ENCODE measurements at regions not wholly inside any gene's neighbourhood (a gene's known extent, or its start where the extent isn't known, plus 50 kb on each side); places are given as distances from the start of the nearest gene placed in this dataset.

DNA sequence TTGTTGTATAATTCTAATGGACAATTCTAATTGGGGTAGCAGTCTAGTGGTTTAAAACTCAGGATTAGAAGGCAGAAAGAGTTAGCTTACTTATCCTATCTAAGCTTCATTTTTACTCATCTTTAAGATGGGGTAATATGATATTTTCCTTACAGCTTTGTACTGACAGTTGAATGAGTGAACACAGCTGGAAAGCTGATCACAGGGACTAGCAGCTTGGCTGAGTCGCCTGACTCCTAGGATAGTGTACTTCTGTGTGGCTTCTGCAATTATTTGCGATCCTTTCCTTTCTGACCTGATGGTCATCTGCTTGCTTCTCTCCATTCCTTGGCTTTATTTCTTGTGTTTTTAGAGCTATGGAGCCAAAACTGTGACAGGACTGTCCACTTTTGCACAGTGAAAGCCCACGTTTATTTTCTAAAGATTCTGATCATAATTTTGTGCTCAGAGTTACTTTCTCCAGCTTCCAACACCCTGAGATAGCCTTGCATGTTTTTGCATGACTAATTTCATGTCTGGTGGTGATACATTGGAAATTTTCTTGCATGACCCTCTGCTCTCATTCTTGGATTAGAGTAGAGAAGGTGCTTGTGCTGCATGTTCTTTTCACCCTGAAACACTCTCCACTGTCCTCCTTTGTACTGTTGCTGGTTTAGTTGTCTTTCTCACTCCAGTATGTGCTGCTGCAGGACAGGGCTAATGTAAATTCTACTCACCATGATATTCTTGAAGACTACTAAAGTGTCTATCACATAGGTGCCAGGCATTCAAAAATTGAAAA, 377.0 kb upstream of the ATP2B1 start (continued):
- TF ChIP-seq, protein P1, sequence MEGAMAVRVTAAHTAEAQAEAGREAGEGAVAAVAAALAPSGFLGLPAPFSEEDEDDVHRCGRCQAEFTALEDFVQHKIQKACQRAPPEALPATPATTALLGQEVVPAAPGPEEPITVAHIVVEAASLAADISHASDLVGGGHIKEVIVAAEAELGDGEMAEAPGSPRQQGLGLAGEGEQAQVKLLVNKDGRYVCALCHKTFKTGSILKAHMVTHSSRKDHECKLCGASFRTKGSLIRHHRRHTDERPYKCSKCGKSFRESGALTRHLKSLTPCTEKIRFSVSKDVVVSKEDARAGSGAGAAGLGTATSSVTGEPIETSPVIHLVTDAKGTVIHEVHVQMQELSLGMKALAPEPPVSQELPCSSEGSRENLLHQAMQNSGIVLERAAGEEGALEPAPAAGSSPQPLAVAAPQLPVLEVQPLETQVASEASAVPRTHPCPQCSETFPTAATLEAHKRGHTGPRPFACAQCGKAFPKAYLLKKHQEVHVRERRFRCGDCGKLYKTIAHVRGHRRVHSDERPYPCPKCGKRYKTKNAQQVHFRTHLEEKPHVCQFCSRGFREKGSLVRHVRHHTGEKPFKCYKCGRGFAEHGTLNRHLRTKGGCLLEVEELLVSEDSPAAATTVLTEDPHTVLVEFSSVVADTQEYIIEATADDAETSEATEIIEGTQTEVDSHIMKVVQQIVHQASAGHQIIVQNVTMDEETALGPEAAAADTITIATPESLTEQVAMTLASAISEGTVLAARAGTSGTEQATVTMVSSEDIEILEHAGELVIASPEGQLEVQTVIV (IDR thresholded peaks at IDR 0.05; ENCODE audit: borderline replicate concordance, partially characterized antibody) = no peak
- TF ChIP-seq, protein P2, sequence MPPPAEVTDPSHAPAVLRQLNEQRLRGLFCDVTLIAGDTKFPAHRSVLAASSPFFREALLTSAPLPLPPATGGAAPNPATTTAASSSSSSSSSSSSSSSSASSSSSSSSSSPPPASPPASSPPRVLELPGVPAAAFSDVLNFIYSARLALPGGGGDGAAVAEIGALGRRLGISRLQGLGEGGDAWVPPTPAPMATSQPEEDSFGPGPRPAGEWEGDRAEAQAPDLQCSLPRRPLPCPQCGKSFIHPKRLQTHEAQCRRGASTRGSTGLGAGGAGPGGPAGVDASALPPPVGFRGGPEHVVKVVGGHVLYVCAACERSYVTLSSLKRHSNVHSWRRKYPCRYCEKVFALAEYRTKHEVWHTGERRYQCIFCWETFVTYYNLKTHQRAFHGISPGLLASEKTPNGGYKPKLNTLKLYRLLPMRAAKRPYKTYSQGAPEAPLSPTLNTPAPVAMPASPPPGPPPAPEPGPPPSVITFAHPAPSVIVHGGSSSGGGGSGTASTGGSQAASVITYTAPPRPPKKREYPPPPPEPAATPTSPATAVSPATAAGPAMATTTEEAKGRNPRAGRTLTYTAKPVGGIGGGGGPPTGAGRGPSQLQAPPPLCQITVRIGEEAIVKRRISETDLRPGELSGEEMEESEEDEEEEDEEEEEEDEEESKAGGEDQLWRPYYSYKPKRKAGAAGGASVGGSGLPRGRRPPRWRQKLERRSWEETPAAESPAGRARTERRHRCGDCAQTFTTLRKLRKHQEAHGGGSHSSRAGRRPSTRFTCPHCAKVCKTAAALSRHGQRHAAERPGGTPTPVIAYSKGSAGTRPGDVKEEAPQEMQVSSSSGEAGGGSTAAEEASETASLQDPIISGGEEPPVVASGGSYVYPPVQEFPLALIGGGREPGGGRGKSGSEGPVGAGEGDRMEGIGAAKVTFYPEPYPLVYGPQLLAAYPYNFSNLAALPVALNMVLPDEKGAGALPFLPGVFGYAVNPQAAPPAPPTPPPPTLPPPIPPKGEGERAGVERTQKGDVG (CRISPR knock-in tag; IDR thresholded peaks at IDR 0.05) = no peak

DNA sequence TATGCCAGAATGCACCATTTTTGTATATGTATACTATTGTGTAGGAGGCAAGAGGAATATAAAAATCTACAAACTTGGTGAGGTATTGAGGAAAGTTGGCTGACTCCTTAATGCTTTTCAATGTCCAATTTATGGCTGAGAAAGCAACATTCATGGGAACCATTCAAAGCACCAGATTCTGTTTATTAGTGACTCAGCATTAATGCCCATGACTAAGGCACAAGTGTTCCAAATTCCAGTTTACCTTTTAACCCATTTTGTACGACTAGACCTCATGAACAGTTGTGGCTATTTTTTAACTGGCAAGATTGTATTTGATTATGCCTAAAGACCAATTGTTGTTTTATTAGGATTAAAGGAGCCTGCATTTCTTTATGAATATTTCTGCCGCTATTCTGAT, 375.4 kb upstream of the ATP2B1 start:
- ChIA-PET SMC1A (ENCODE audit: uncharacterized antibody, unreplicated experiment) (no interaction called here), CTCF (no interaction called here), POLR2A (interaction anchor here (0.7 kb wide), 1 partner anchor 515 kb away, joined by 8 read pairs; no protein-coding TSS in a partner anchor), RAD21 (ENCODE audit: unreplicated experiment) (no interaction called here)
- Histone ChIP-seq H3K79me2 (ENCODE audit: control insufficient read depth, insufficient read depth, low read length) (no peaks in the 10 kb centered on the region), H3K36me3 (ENCODE audit: control insufficient read depth in 2 of 2, insufficient read depth in 2 of 2, low read length in 1 of 2) (no peaks in the 10 kb centered on the region), H3K9me3 (replicated peaks; ENCODE audit: control insufficient read depth, insufficient read depth, low read length) (no peaks in the 10 kb centered on the region), H3K9ac (ENCODE audit: control insufficient read depth, insufficient read depth, low read length) (no peak overlapping the region), H3K27me3 (replicated peaks in 1 of 2; ENCODE audit: control insufficient read depth in 2 of 2, insufficient read depth in 2 of 2, low read length in 1 of 2) (no peaks in the 10 kb centered on the region), H3K4me3 (no peak overlapping the region), H3K4me2 (ENCODE audit: control insufficient read depth, insufficient read depth) (no peak overlapping the region), H4K20me1 (ENCODE audit: control insufficient read depth, insufficient read depth) (no peaks in the 10 kb centered on the region), H3K4me1 (ENCODE audit: control insufficient read depth, insufficient read depth, low read length) (no peaks in the 10 kb centered on the region), H3K27ac (ENCODE audit: control insufficient read depth, insufficient read depth) (no peak overlapping the region), H2AFZ (ENCODE audit: control insufficient read depth, low read depth, low read length) (no peak overlapping the region)
- no peak for TF ChIP-seq RB1 (IDR thresholded peaks at IDR 0.05; ENCODE audit: borderline replicate concordance)
- no peak for TF ChIP-seq ASH2L (IDR thresholded peaks at IDR 0.05; ENCODE audit: borderline replicate concordance, low read depth)
- TF ChIP-seq TCF3 (IDR thresholded peaks at IDR 0.05; ENCODE audit: borderline replicate concordance, insufficient read depth, low read depth, low read length) = no peak
- TF ChIP-seq, protein P3, sequence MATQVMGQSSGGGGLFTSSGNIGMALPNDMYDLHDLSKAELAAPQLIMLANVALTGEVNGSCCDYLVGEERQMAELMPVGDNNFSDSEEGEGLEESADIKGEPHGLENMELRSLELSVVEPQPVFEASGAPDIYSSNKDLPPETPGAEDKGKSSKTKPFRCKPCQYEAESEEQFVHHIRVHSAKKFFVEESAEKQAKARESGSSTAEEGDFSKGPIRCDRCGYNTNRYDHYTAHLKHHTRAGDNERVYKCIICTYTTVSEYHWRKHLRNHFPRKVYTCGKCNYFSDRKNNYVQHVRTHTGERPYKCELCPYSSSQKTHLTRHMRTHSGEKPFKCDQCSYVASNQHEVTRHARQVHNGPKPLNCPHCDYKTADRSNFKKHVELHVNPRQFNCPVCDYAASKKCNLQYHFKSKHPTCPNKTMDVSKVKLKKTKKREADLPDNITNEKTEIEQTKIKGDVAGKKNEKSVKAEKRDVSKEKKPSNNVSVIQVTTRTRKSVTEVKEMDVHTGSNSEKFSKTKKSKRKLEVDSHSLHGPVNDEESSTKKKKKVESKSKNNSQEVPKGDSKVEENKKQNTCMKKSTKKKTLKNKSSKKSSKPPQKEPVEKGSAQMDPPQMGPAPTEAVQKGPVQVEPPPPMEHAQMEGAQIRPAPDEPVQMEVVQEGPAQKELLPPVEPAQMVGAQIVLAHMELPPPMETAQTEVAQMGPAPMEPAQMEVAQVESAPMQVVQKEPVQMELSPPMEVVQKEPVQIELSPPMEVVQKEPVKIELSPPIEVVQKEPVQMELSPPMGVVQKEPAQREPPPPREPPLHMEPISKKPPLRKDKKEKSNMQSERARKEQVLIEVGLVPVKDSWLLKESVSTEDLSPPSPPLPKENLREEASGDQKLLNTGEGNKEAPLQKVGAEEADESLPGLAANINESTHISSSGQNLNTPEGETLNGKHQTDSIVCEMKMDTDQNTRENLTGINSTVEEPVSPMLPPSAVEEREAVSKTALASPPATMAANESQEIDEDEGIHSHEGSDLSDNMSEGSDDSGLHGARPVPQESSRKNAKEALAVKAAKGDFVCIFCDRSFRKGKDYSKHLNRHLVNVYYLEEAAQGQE (IDR thresholded peaks at IDR 0.05; ENCODE audit: low read depth, low read length) = no peak
- TF ChIP-seq MEF2B (IDR thresholded peaks at IDR 0.05; ENCODE audit: partially characterized antibody, poor library complexity, severe bottlenecking) = no peak
- no peak for TF ChIP-seq SIN3A (IDR thresholded peaks at IDR 0.05; ENCODE audit: low read depth, low read length)
- no peak for FAIRE-seq
- in situ Hi-C loops (cut with MboI) = no loop called here
- BruUV-seq (replicated peaks) = no TSS peak
- WGBS (ENCODE audit: insufficient coverage, insufficient replicate concordance, low lambda C conversion rate, missing lambda C conversion rate) = 91% methylated on average over 2 of the region's 2 CpGs
- intact Hi-C loops (cut with micrococcal nuclease; ENCODE audit: unreplicated experiment) = no loop called here
- no peak for ATAC-seq
- no peak for DNase-seq (ENCODE audit: low read depth, low spot score)

Data from GM12878 (cell line).